Thyroid gland (tissue), 4 donors: ENCODE measurements at regions not wholly inside any gene's neighbourhood (a gene's known extent, or its start where the extent isn't known, plus 50 kb on each side); places are given as distances from the start of the nearest gene placed in this dataset.

Source experiments
- DNase-seq, 2 donors: peaks; one replicate each; pipeline ENCODE4 v3.0.0-alpha.2; 2019
- H3K27ac ChIP-seq, 3 donors: fragments of 200-600 bp; sonication (generic); 1 replicate in 2 of 3; 2 replicates in 1 of 3; pipeline ENCODE4 v1.5.1; 2016 to 2019; ENCODE audit warnings: mild to moderate bottlenecking in 1 of 3, moderate library complexity in 1 of 3
- H3K27me3 ChIP-seq: fragments of 200-600 bp; sonication (generic); one replicate; pipeline ENCODE4 v1.5.1; 2019
- H3K36me3 ChIP-seq, 2 donors: fragments of 200-600 bp; sonication (generic); one replicate each; pipeline ENCODE4 v1.5.1; 2016 to 2019
- H3K4me1 ChIP-seq, 2 donors: fragments of 200-600 bp; sonication (generic); one replicate each; pipeline ENCODE4 v1.5.1; 2017 to 2019
- H3K4me3 ChIP-seq, 3 donors: fragments of 200-600 bp; sonication (generic); replicated peaks in 1 of 3; 1 replicate in 2 of 3; 2 replicates in 1 of 3; pipeline ENCODE4 v1.5.1; 2016; ENCODE audit warnings: mild to moderate bottlenecking in 1 of 3
- H3K9me3 ChIP-seq: fragments of 200-600 bp; sonication (generic); one replicate; pipeline ENCODE4 v1.5.1; 2017
- CTCF ChIP-seq, 6 experiments: fragments of 200-600 bp in 3 of 6; fragments of 450-650 bp in 3 of 6; sonication (generic) in 3 of 6; IDR thresholded peaks; one replicate each; pipeline ENCODE4 v1.5.1; 2016 to 2019; ENCODE audit warnings: antibody characterized with exemption in 6 of 6, mild to moderate bottlenecking in 2 of 6, inconsistent platforms in 1 of 6, moderate library complexity in 1 of 6
- POLR2A ChIP-seq, 2 donors: fragments of 450-650 bp; IDR thresholded peaks; one replicate each; pipeline ENCODE4 v1.6.1; 2017; ENCODE audit warnings: antibody characterized with exemption in 2 of 2, mild to moderate bottlenecking in 2 of 2, moderate library complexity in 1 of 2
- WGBS, 2 donors: methylation state at CpG; one replicate each; pipeline ENCODE4 v1.1.5; 2017; 5-methylcytosine and 5-hydroxymethylcytosine counted together
- intact Hi-C: fragments of 100-400 bp; cut with DNase I; formaldehyde crosslinking; loops from one replicate; pipeline ENCODE4 v1.15.1; 2023

GRCh38 chr4:92184566-92184965 lies 119.2 kb upstream of the GRID2 start:
- no peak for TF ChIP-seq CTCF (IDR thresholded peaks at IDR 0.05)
- TF ChIP-seq POLR2A (IDR thresholded peaks at IDR 0.05): no peak
- Histone ChIP-seq H3K9me3 (no peaks in the 10 kb centered on the region), H3K36me3 (no peaks in the 10 kb centered on the region), H3K27ac (no peak overlapping the region), H3K4me1 (no peaks in the 10 kb centered on the region), H3K27me3 (no peaks in the 10 kb centered on the region), H3K4me3 (no peak overlapping the region)
- DNase-seq: no peak
- intact Hi-C loops: no loop called here
- WGBS, 2 donors: 78 to 91% methylated on average over 2 of the region's 2 CpGs

GRCh38 chr4:92186239-92186638 lies 117.5 kb upstream of the GRID2 start:
- Histone ChIP-seq H3K36me3 (no peaks in the 10 kb centered on the region), H3K27me3 (no peaks in the 10 kb centered on the region), H3K27ac (no peak overlapping the region), H3K4me1 (no peaks in the 10 kb centered on the region), H3K9me3 (no peaks in the 10 kb centered on the region), H3K4me3 (no peak overlapping the region)
- intact Hi-C loops: no loop called here
- 91 to 93% methylated on average over 2 of the region's 2 CpGs for WGBS, 2 donors
- TF ChIP-seq CTCF (IDR thresholded peaks at IDR 0.05): no peak
- TF ChIP-seq POLR2A (IDR thresholded peaks at IDR 0.05): no peak
- DNase-seq: no peak

- TF ChIP-seq POLR2A (IDR thresholded peaks at IDR 0.05) (no peak), CTCF (IDR thresholded peaks at IDR 0.05) (no peak)
- H3K4me3 ChIP-seq: no peak overlapping the region
- no peak for DNase-seq
Observed at GRCh38 chr4:92189146-92189545, 114.6 kb upstream of the GRID2 start.

GRCh38 chr4:92198711-92199110 lies 105.1 kb upstream of the GRID2 start:
- no peak overlapping the region for H3K27ac ChIP-seq

More at GRCh38 chr4:92189146-92189545, 114.6 kb upstream of the GRID2 start:
- no peak overlapping the region for H3K27ac ChIP-seq
- no peaks in the 10 kb centered on the region for H3K4me1 ChIP-seq
- intact Hi-C loops: no loop called here
- H3K27me3 ChIP-seq: no peaks in the 10 kb centered on the region
- H3K36me3 ChIP-seq: no peaks in the 10 kb centered on the region
- no peaks in the 10 kb centered on the region for H3K9me3 ChIP-seq

GRCh38 chr4:92199135-92199534 lies 104.6 kb upstream of the GRID2 start:
- TF ChIP-seq POLR2A (IDR thresholded peaks at IDR 0.05) (no peak), CTCF (IDR thresholded peaks at IDR 0.05) (no peak)
- Histone ChIP-seq H3K9me3 (no peaks in the 10 kb centered on the region), H3K27me3 (no peaks in the 10 kb centered on the region), H3K36me3 (no peaks in the 10 kb centered on the region), H3K4me1 (no peaks in the 10 kb centered on the region), H3K4me3 (no peak overlapping the region), H3K27ac (no peak overlapping the region)
- intact Hi-C loops: no loop called here
- DNase-seq: no peak
- WGBS, 2 donors: 98% methylated on average over 2 of the region's 2 CpGs

More at GRCh38 chr4:92198711-92199110, 105.1 kb upstream of the GRID2 start:
- Histone ChIP-seq H3K36me3 (no peaks in the 10 kb centered on the region), H3K9me3 (no peaks in the 10 kb centered on the region), H3K27me3 (no peaks in the 10 kb centered on the region), H3K4me3 (no peak overlapping the region), H3K4me1 (no peaks in the 10 kb centered on the region)
- 86 to 89% methylated on average over 4 of the region's 4 CpGs for WGBS, 2 donors
- no peak for DNase-seq
- TF ChIP-seq POLR2A (IDR thresholded peaks at IDR 0.05) (no peak), CTCF (IDR thresholded peaks at IDR 0.05) (no peak)
- intact Hi-C loops: no loop called here
